Osteocyte (in vitro differentiated cells): ENCODE measurements at regions not wholly inside any gene's neighbourhood (a gene's known extent, or its start where the extent isn't known, plus 50 kb on each side); places are given as distances from the start of the nearest gene placed in this dataset.

Experiments used
- DNase-seq: peaks from one replicate; pipeline ENCODE4 v3.0.0; 2021; ENCODE audit warnings: mixed read lengths; ENCODE audit not compliant: unreplicated experiment; ENCODE audit errors: extremely low spot score
- H3K27ac Mint-ChIP-seq: one replicate; pipeline ENCODE4 v1.8.0; 2021; ENCODE audit warnings: mild to moderate bottlenecking, mixed read lengths; ENCODE audit not compliant: unreplicated experiment
- H3K27me3 Mint-ChIP-seq: one replicate; pipeline ENCODE4 v1.8.0; 2021; ENCODE audit warnings: mixed read lengths; ENCODE audit not compliant: unreplicated experiment
- H3K36me3 Mint-ChIP-seq: one replicate; pipeline ENCODE4 v1.8.0; 2021; ENCODE audit warnings: mixed read lengths; ENCODE audit not compliant: unreplicated experiment
- H3K4me1 Mint-ChIP-seq: one replicate; pipeline ENCODE4 v1.8.0; 2021; ENCODE audit warnings: mixed read lengths; ENCODE audit not compliant: unreplicated experiment
- H3K4me3 Mint-ChIP-seq: one replicate; pipeline ENCODE4 v1.8.0; 2021; ENCODE audit warnings: mild to moderate bottlenecking, moderate library complexity, mixed read lengths; ENCODE audit not compliant: unreplicated experiment
- H3K9me3 Mint-ChIP-seq: one replicate; pipeline ENCODE4 v1.8.0; 2021; ENCODE audit warnings: mixed read lengths; ENCODE audit not compliant: unreplicated experiment
- CTCF ChIP-seq: fragments of 200-600 bp; sonication (generic); IDR thresholded peaks from 2 replicates; pipeline ENCODE4 v1.5.0; 2021; ENCODE audit warnings: antibody characterized with exemption, mild to moderate bottlenecking, moderate library complexity

- no peak for TF ChIP-seq CTCF
- Mint-ChIP-seq H3K4me1 (no peaks in the 10 kb centered on the region), H3K27me3 (peaks cover 8% of the 10 kb centered on the region), H3K9me3 (peaks cover 7% of the 10 kb centered on the region), H3K36me3 (no peaks in the 10 kb centered on the region), H3K4me3 (no peak overlapping the region), H3K27ac (no peak overlapping the region)
- DNase-seq = no peak
Measured at GRCh38 chr3:164673738-164674137, 404.6 kb downstream of the SI start.

GRCh38 chr3:164658125-164658524 lies 420.2 kb downstream of the SI start:
- Mint-ChIP-seq H3K4me3 (no peak overlapping the region), H3K27me3 (peaks cover 12% of the 10 kb centered on the region), H3K36me3 (no peaks in the 10 kb centered on the region), H3K27ac (no peak overlapping the region), H3K9me3 (no peaks in the 10 kb centered on the region), H3K4me1 (no peaks in the 10 kb centered on the region)
- DNase-seq = no peak
- no peak for TF ChIP-seq CTCF

GRCh38 chr3:164657631-164658030 lies 420.7 kb downstream of the SI start:
- no peak for TF ChIP-seq CTCF
- Mint-ChIP-seq H3K9me3 (no peaks in the 10 kb centered on the region), H3K27me3 (peaks cover 12% of the 10 kb centered on the region), H3K4me3 (no peak overlapping the region), H3K36me3 (no peaks in the 10 kb centered on the region), H3K27ac (no peak overlapping the region), H3K4me1 (no peaks in the 10 kb centered on the region)
- no peak for DNase-seq

GRCh38 chr3:164655462-164655861 lies 422.8 kb downstream of the SI start:
- H3K4me1 Mint-ChIP-seq = no peaks in the 10 kb centered on the region
- no peaks in the 10 kb centered on the region for H3K9me3 Mint-ChIP-seq
- DNase-seq = no peak
- H3K4me3 Mint-ChIP-seq = no peak overlapping the region
- peaks cover 9% of the 10 kb centered on the region for H3K27me3 Mint-ChIP-seq
- H3K36me3 Mint-ChIP-seq = no peaks in the 10 kb centered on the region
- no peak overlapping the region for H3K27ac Mint-ChIP-seq
- TF ChIP-seq CTCF = no peak

- no peaks in the 10 kb centered on the region for H3K27me3 Mint-ChIP-seq
- no peak for TF ChIP-seq CTCF
- H3K36me3 Mint-ChIP-seq = no peaks in the 10 kb centered on the region
- H3K4me3 Mint-ChIP-seq = no peak overlapping the region
- peaks cover 9% of the 10 kb centered on the region for H3K4me1 Mint-ChIP-seq
- DNase-seq = no peak
- H3K9me3 Mint-ChIP-seq = no peaks in the 10 kb centered on the region
- peak overlapping the region; percentile 43 for H3K27ac Mint-ChIP-seq
Measured at GRCh38 chr3:164641071-164641470, 437.2 kb downstream of the SI start.
